ENCODE measurements at regions not wholly inside any gene's neighbourhood (a gene's known extent, or its start where the extent isn't known, plus 50 kb on each side); places are given as distances from the start of the nearest gene placed in this dataset.

GRCh38 chr10:70954381-70955176, 66.2 kb upstream of the PCBD1 start:
- Histone ChIP-seq H3K4me2 (no peak overlapping the region), H3K4me1 (no peaks in the 10 kb centered on the region), H3K36me3 (no peaks in the 10 kb centered on the region), H3K9ac (no peak overlapping the region), H3K4me3 (no peak overlapping the region), H3F3A (ENCODE audit: low read depth) (no peaks in the 10 kb centered on the region), H4K20me1 (ENCODE audit: low read depth) (no peaks in the 10 kb centered on the region), H3K27me3 (no peaks in the 10 kb centered on the region), H3K79me2 (ENCODE audit: low read depth) (no peaks in the 10 kb centered on the region), H2AFZ (replicated peaks) (no peak overlapping the region), H3K27ac (no peak overlapping the region), H3K9me3 (ENCODE audit: low read depth) (no peaks in the 10 kb centered on the region)
- Mint-ChIP-seq H3K4me1 (peaks cover 6% of the 10 kb centered on the region), H3K27ac (no peak overlapping the region), H3K27me3 (ENCODE audit: insufficient read depth, low read depth) (peaks cover 13% of the 10 kb centered on the region), H3K4me3 (no peak overlapping the region), H3K9me3 (no peaks in the 10 kb centered on the region), H3K36me3 (no peaks in the 10 kb centered on the region)
- peak; percentile 33 for DNase-seq (ENCODE audit: low spot score)
- no peak for TF ChIP-seq CTCF (IDR thresholded peaks at IDR 0.05)
- no peak for TF ChIP-seq EZH2phosphoT487 (IDR thresholded peaks at IDR 0.05)
- TF ChIP-seq EZH2 (IDR thresholded peaks at IDR 0.05): no peak

- Histone ChIP-seq H3K27ac (no peak overlapping the region), H3K36me3 (no peaks in the 10 kb centered on the region), H3F3A (ENCODE audit: low read depth) (peaks cover 7% of the 10 kb centered on the region), H3K79me2 (ENCODE audit: low read depth) (no peaks in the 10 kb centered on the region), H4K20me1 (ENCODE audit: low read depth) (no peaks in the 10 kb centered on the region), H2AFZ (replicated peaks) (no peak overlapping the region), H3K9me3 (ENCODE audit: low read depth) (no peaks in the 10 kb centered on the region), H3K4me3 (no peak overlapping the region), H3K4me2 (no peak overlapping the region), H3K9ac (no peak overlapping the region), H3K4me1 (no peaks in the 10 kb centered on the region), H3K27me3 (no peaks in the 10 kb centered on the region)
- Mint-ChIP-seq H3K9me3 (no peaks in the 10 kb centered on the region), H3K4me1 (peaks cover 6% of the 10 kb centered on the region), H3K27me3 (ENCODE audit: insufficient read depth, low read depth) (peaks cover 13% of the 10 kb centered on the region), H3K4me3 (no peak overlapping the region), H3K27ac (no peak overlapping the region), H3K36me3 (no peaks in the 10 kb centered on the region)
- TF ChIP-seq EZH2 (IDR thresholded peaks at IDR 0.05): no peak
- peak; percentile 30 for TF ChIP-seq CTCF (IDR thresholded peaks at IDR 0.05)
- DNase-seq (ENCODE audit: low spot score): peak; percentile 24
Observed at GRCh38 chr10:70956029-70956759, 67.8 kb upstream of the PCBD1 start.

GRCh38 chr10:70958396-70958795, 70.0 kb upstream of the PCBD1 start:
- Histone ChIP-seq H2AFZ (replicated peaks) (no peak overlapping the region), H3F3A (ENCODE audit: low read depth) (peaks cover 7% of the 10 kb centered on the region), H3K4me1 (no peaks in the 10 kb centered on the region), H3K9ac (no peak overlapping the region), H3K36me3 (no peaks in the 10 kb centered on the region), H3K4me3 (no peak overlapping the region), H3K4me2 (no peak overlapping the region), H4K20me1 (ENCODE audit: low read depth) (no peaks in the 10 kb centered on the region), H3K9me3 (ENCODE audit: low read depth) (no peaks in the 10 kb centered on the region), H3K27ac (no peak overlapping the region), H3K27me3 (no peaks in the 10 kb centered on the region), H3K79me2 (ENCODE audit: low read depth) (no peaks in the 10 kb centered on the region)
- Mint-ChIP-seq H3K9me3 (no peaks in the 10 kb centered on the region), H3K4me3 (no peak overlapping the region), H3K27ac (no peak overlapping the region), H3K36me3 (no peaks in the 10 kb centered on the region), H3K4me1 (peaks cover 6% of the 10 kb centered on the region), H3K27me3 (ENCODE audit: insufficient read depth, low read depth) (peaks cover 19% of the 10 kb centered on the region)
- TF ChIP-seq EZH2 (IDR thresholded peaks at IDR 0.05): no peak
- no peak for TF ChIP-seq CTCF (IDR thresholded peaks at IDR 0.05)
- TF ChIP-seq EZH2phosphoT487 (IDR thresholded peaks at IDR 0.05): no peak
- DNase-seq (ENCODE audit: low spot score): no peak

Measured in neural progenitor cell (in vitro differentiated cells).